ENCODE measurements at regions not wholly inside any gene's neighbourhood (a gene's known extent, or its start where the extent isn't known, plus 50 kb on each side); places are given as distances from the start of the nearest gene placed in this dataset.

GRCh38 chr18:44466997-44467396, 213.7 kb upstream of the SETBP1 start:
- DNase-seq = no peak

- DNase-seq = no peak
Measured at GRCh38 chr18:44467718-44468117, 213.0 kb upstream of the SETBP1 start.

- DNase-seq = no peak
Measured at GRCh38 chr18:44473394-44474066, 207.2 kb upstream of the SETBP1 start.

GRCh38 chr18:44474067-44474411, 206.6 kb upstream of the SETBP1 start:
- DNase-seq = no peak

GRCh38 chr18:44474591-44474990, 206.1 kb upstream of the SETBP1 start:
- DNase-seq = no peak

GRCh38 chr18:44482761-44483160, 197.9 kb upstream of the SETBP1 start:
- DNase-seq = no peak

- DNase-seq = no peak
Measured at GRCh38 chr18:44495151-44495550, 185.5 kb upstream of the SETBP1 start.

- no peak for DNase-seq
Measured at GRCh38 chr18:44497311-44497710, 183.4 kb upstream of the SETBP1 start.

- no peak for DNase-seq
Measured at GRCh38 chr18:44497757-44498490, 182.8 kb upstream of the SETBP1 start.

GRCh38 chr18:44500808-44501610, 179.7 kb upstream of the SETBP1 start:
- no peak for DNase-seq

GRCh38 chr18:44502221-44502620, 178.5 kb upstream of the SETBP1 start:
- DNase-seq = no peak

- DNase-seq = no peak
Measured at GRCh38 chr18:44502790-44503189, 177.9 kb upstream of the SETBP1 start.

GRCh38 chr18:44503854-44504253, 176.8 kb upstream of the SETBP1 start:
- DNase-seq = no peak

GRCh38 chr18:44507729-44508325, 172.9 kb upstream of the SETBP1 start:
- no peak for DNase-seq

- no peak for DNase-seq
Measured at GRCh38 chr18:44508474-44508873, 172.2 kb upstream of the SETBP1 start.

GRCh38 chr18:44509048-44509447, 171.6 kb upstream of the SETBP1 start:
- DNase-seq = no peak

GRCh38 chr18:44510390-44510789, 170.3 kb upstream of the SETBP1 start:
- no peak for DNase-seq

GRCh38 chr18:44513233-44513632, 167.5 kb upstream of the SETBP1 start:
- DNase-seq = no peak

GRCh38 chr18:44514106-44514505, 166.6 kb upstream of the SETBP1 start:
- no peak for DNase-seq

- no peak for DNase-seq
Measured at GRCh38 chr18:44514766-44515165, 165.9 kb upstream of the SETBP1 start.

- no peak for DNase-seq
Measured at GRCh38 chr18:44516450-44516849, 164.2 kb upstream of the SETBP1 start.

GRCh38 chr18:44517136-44517535, 163.6 kb upstream of the SETBP1 start:
- no peak for DNase-seq

- no peak for DNase-seq
Measured at GRCh38 chr18:44518091-44518615, 162.5 kb upstream of the SETBP1 start.
